GM13977 (cell line): ENCODE measurements at regions not wholly inside any gene's neighbourhood (a gene's known extent, or its start where the extent isn't known, plus 50 kb on each side); places are given as distances from the start of the nearest gene placed in this dataset.

Source experiments
- DNase-seq: peaks from one replicate; pipeline ENCODE4 v3.0.0; 2012; ENCODE audit warnings: low spot score
- CTCF ChIP-seq: IDR thresholded peaks from 2 replicates; pipeline ENCODE4 v1.5.1; 2012; ENCODE audit warnings: mild to moderate bottlenecking, control low read depth; ENCODE audit not compliant: insufficient read depth; ENCODE audit errors: extremely low read depth, missing control alignments
- in situ Hi-C: fragments of 300-500 bp; cut with MboI; formaldehyde crosslinking; loops from one replicate; pipeline ENCODE4 v1.12.0; 2022; ENCODE audit warnings: low sequenced_read_pairs, low pct_unique_long_range_greater_than_20kb, mixed read lengths, inconsistent platforms; ENCODE audit not compliant: unreplicated experiment

GRCh38 chr13:31452525-31452924, 252.8 kb downstream of the B3GLCT start:
- no peak for DNase-seq
- no peak for TF ChIP-seq CTCF
- in situ Hi-C loops = no loop called here

- no peak for TF ChIP-seq CTCF
- no peak for DNase-seq
- in situ Hi-C loops = no loop called here
Measured at GRCh38 chr13:31455581-31455980, 255.8 kb downstream of the B3GLCT start.

- no peak for TF ChIP-seq CTCF
- in situ Hi-C loops = no loop called here
- no peak for DNase-seq
Measured at GRCh38 chr13:31456056-31456455, 256.3 kb downstream of the B3GLCT start.

GRCh38 chr13:31460061-31460460, 260.3 kb downstream of the B3GLCT start:
- in situ Hi-C loops = no loop called here
- DNase-seq = no peak
- no peak for TF ChIP-seq CTCF

GRCh38 chr13:31461923-31462322, 262.1 kb downstream of the B3GLCT start:
- TF ChIP-seq CTCF = no peak
- in situ Hi-C loops = no loop called here
- no peak for DNase-seq

GRCh38 chr13:31462766-31463165, 263.0 kb downstream of the B3GLCT start:
- in situ Hi-C loops = no loop called here
- no peak for TF ChIP-seq CTCF
- no peak for DNase-seq

GRCh38 chr13:31468114-31468902, 268.5 kb downstream of the B3GLCT start:
- in situ Hi-C loops = no loop called here
- TF ChIP-seq CTCF = no peak
- DNase-seq = no peak
